ENCODE measurements at regions not wholly inside any gene's neighbourhood (a gene's known extent, or its start where the extent isn't known, plus 50 kb on each side); places are given as distances from the start of the nearest gene placed in this dataset.

DNA sequence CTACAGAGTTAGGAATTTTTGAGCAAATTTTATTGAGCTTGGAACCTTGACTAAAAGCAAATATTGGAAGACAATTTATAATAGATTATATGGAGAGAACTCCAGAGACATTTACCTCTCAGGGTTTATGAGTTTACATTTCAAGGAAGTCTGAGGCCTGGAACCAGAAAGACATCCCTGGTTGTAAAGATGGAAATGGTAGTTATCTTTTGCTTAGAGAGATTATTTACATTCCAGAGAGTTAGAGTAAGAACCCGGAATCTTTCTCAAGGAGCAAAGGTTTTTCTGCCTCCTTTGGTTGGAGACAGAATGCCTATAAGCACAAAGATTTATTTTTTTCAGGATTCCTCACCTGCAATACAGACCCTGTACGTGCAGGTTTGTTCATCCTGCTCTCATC, 458.1 kb downstream of the TBL1XR1 start:
- Histone ChIP-seq H4K8ac (replicated peaks; ENCODE audit: insufficient read length, low read depth, low read length) (no peak overlapping the region), H2BK120ac (ENCODE audit: low read depth, low read length, poor library complexity, severe bottlenecking) (no peak overlapping the region), H2BK15ac (ENCODE audit: low read depth, low read length) (no peak overlapping the region), H2BK5ac (ENCODE audit: insufficient read length, low read length) (no peak overlapping the region), H2AK5ac (ENCODE audit: insufficient read length, low read length) (no peak overlapping the region), H3K27me3 (ENCODE audit: insufficient read depth, low read length) (no peaks in the 10 kb centered on the region), H2BK12ac (ENCODE audit: insufficient read length, low read depth, low read length) (no peak overlapping the region), H3K23me2 (ENCODE audit: insufficient read length, low read depth, low read length, poor library complexity, severe bottlenecking) (no peaks in the 10 kb centered on the region), H2BK20ac (ENCODE audit: low read depth, low read length, poor library complexity, severe bottlenecking) (no peak overlapping the region), H4K5ac (ENCODE audit: insufficient read length, low read depth, low read length) (no peak overlapping the region), H3K18ac (ENCODE audit: insufficient read length, low read depth, low read length) (no peak overlapping the region), H3K79me1 (ENCODE audit: insufficient read depth, low read depth, low read length, poor library complexity, severe bottlenecking) (no peaks in the 10 kb centered on the region), H3K4ac (ENCODE audit: low read depth, low read length) (no peak overlapping the region), H3K27ac (ENCODE audit: insufficient read length, low read depth, low read length) (no peak overlapping the region), H2AFZ (ENCODE audit: low read length) (no peak overlapping the region), H3K23ac (ENCODE audit: insufficient read length, low read depth, low read length) (no peak overlapping the region), H3K9ac (ENCODE audit: extremely low read depth, insufficient read length, low read length) (no peak overlapping the region), H3K14ac (ENCODE audit: insufficient read depth, low read length) (no peak overlapping the region), H3K4me2 (ENCODE audit: insufficient read depth, insufficient read length, low read length) (no peak overlapping the region), H4K91ac (ENCODE audit: insufficient read length, low read depth, low read length) (no peak overlapping the region), H3T11ph (ENCODE audit: low read length) (no peak overlapping the region), H3K4me1 (ENCODE audit: insufficient read depth, low read length) (peaks cover 3% of the 10 kb centered on the region; the same call in 1 of the 2 replicates), H3K9me3 (ENCODE audit: control insufficient read depth, low read depth, low read length) (no peaks in the 10 kb centered on the region), H4K20me1 (ENCODE audit: control insufficient read depth, insufficient read depth, insufficient read length) (no peaks in the 10 kb centered on the region), H3K56ac (ENCODE audit: insufficient read length, low read depth, low read length) (no peak overlapping the region), H3K79me2 (ENCODE audit: insufficient read depth, low read length) (no peaks in the 10 kb centered on the region)
- Mint-ChIP-seq H3K27me3 (ENCODE audit: low read depth) (no peaks in the 10 kb centered on the region), H3K9me3 (no peaks in the 10 kb centered on the region), H3K36me3 (ENCODE audit: insufficient read depth in 1 of 3, low read depth in 3 of 3) (no peaks in the 10 kb centered on the region), H3K27ac (no peak overlapping the region), H3K4me1 (peaks cover 4% of the 10 kb centered on the region in 2 experiments; a peak in 3 of 4 replicates), H3K4me3 (no peak overlapping the region)
- WGBS (ENCODE audit: extremely low coverage, insufficient read length, low lambda C conversion rate): no CpG with 5 or more reads among the region's 2 CpGs
- no peak for DNase-seq
- TF ChIP-seq, protein P1, sequence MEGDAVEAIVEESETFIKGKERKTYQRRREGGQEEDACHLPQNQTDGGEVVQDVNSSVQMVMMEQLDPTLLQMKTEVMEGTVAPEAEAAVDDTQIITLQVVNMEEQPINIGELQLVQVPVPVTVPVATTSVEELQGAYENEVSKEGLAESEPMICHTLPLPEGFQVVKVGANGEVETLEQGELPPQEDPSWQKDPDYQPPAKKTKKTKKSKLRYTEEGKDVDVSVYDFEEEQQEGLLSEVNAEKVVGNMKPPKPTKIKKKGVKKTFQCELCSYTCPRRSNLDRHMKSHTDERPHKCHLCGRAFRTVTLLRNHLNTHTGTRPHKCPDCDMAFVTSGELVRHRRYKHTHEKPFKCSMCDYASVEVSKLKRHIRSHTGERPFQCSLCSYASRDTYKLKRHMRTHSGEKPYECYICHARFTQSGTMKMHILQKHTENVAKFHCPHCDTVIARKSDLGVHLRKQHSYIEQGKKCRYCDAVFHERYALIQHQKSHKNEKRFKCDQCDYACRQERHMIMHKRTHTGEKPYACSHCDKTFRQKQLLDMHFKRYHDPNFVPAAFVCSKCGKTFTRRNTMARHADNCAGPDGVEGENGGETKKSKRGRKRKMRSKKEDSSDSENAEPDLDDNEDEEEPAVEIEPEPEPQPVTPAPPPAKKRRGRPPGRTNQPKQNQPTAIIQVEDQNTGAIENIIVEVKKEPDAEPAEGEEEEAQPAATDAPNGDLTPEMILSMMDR (conservative IDR thresholded peaks at IDR 0.05): no peak

All from H9 (cell line).